H9 (cell line): ENCODE measurements at regions not wholly inside any gene's neighbourhood (a gene's known extent, or its start where the extent isn't known, plus 50 kb on each side); places are given as distances from the start of the nearest gene placed in this dataset.

ENCODE experiments used
- DNase-seq: peaks from one replicate; pipeline ENCODE4 v3.0.0-alpha.2; 2017
- H2AFZ ChIP-seq: one replicate; pipeline ENCODE4 v1.6.1; 2013; ENCODE audit warnings: mild to moderate bottlenecking, low read length, control low read depth, moderate library complexity
- H2AK5ac ChIP-seq: 2 replicates; pipeline ENCODE4 v1.6.1; 2013; ENCODE audit warnings: low read length, control low read depth, mixed read lengths; ENCODE audit not compliant: insufficient read length
- H2BK120ac ChIP-seq: one replicate; pipeline ENCODE4 v1.6.1; 2013; ENCODE audit warnings: low read depth, mild to moderate bottlenecking, low read length, control low read depth, inconsistent platforms; ENCODE audit not compliant: poor library complexity, severe bottlenecking
- H2BK12ac ChIP-seq: 2 replicates; pipeline ENCODE4 v1.6.1; 2013; ENCODE audit warnings: low read length, control low read depth, mixed read lengths, low read depth; ENCODE audit not compliant: insufficient read length
- H2BK15ac ChIP-seq: 2 replicates; pipeline ENCODE4 v1.6.1; 2013; ENCODE audit warnings: low read depth, low read length, control low read depth
- H2BK20ac ChIP-seq: one replicate; pipeline ENCODE4 v1.6.1; 2013; ENCODE audit warnings: low read depth, mild to moderate bottlenecking, low read length, control low read depth, inconsistent platforms; ENCODE audit not compliant: poor library complexity, severe bottlenecking
- H2BK5ac ChIP-seq: 2 replicates; pipeline ENCODE4 v1.6.1; 2013; ENCODE audit warnings: low read length, control low read depth, mixed read lengths; ENCODE audit not compliant: insufficient read length
- H3K14ac ChIP-seq: 2 replicates; pipeline ENCODE4 v1.6.1; 2013; ENCODE audit warnings: low read length, control low read depth; ENCODE audit not compliant: insufficient read depth
- H3K18ac ChIP-seq: 2 replicates; pipeline ENCODE4 v1.6.1; 2013; ENCODE audit warnings: low read depth, mild to moderate bottlenecking, mixed read lengths, low read length, control low read depth; ENCODE audit not compliant: insufficient read length
- H3K23ac ChIP-seq: 2 replicates; pipeline ENCODE4 v1.6.1; 2013; ENCODE audit warnings: low read length, control low read depth, mixed read lengths, low read depth; ENCODE audit not compliant: insufficient read length
- H3K23me2 ChIP-seq: 2 replicates; pipeline ENCODE4 v1.6.1; 2013; ENCODE audit warnings: low read depth, mild to moderate bottlenecking, mixed read lengths, low read length, control low read depth; ENCODE audit not compliant: insufficient read length, poor library complexity, severe bottlenecking
- H3K27ac ChIP-seq: 2 replicates; pipeline ENCODE4 v1.5.1; 2013; ENCODE audit warnings: low read length, control low read depth, mixed read lengths, low read depth; ENCODE audit not compliant: insufficient read length
- H3K27me3 ChIP-seq: 2 replicates; pipeline ENCODE4 v1.6.1; 2013; ENCODE audit warnings: low read length, control low read depth, inconsistent platforms; ENCODE audit not compliant: insufficient read depth
- H3K4ac ChIP-seq: 2 replicates; pipeline ENCODE4 v1.6.1; 2013; ENCODE audit warnings: low read depth, mild to moderate bottlenecking, control low read depth, inconsistent platforms, low read length, moderate library complexity
- H3K4me1 ChIP-seq: 2 replicates; pipeline ENCODE4 v1.6.1; 2013; ENCODE audit warnings: low read length, control low read depth, inconsistent platforms; ENCODE audit not compliant: insufficient read depth
- H3K4me2 ChIP-seq: 2 replicates; pipeline ENCODE4 v1.6.1; 2013; ENCODE audit warnings: low read length, control low read depth, mixed read lengths; ENCODE audit not compliant: insufficient read length, insufficient read depth
- H3K56ac ChIP-seq: 2 replicates; pipeline ENCODE4 v1.6.1; 2013; ENCODE audit warnings: low read depth, mild to moderate bottlenecking, mixed read lengths, low read length, control low read depth; ENCODE audit not compliant: insufficient read length
- H3K79me1 ChIP-seq: 2 replicates; pipeline ENCODE4 v1.6.1; 2013; ENCODE audit warnings: low read depth, mild to moderate bottlenecking, moderate library complexity, low read length, control low read depth, inconsistent platforms; ENCODE audit not compliant: insufficient read depth, poor library complexity, severe bottlenecking
- H3K79me2 ChIP-seq: 2 replicates; pipeline ENCODE4 v1.6.1; 2013; ENCODE audit warnings: low read length, control low read depth, inconsistent platforms; ENCODE audit not compliant: insufficient read depth
- H3K9ac ChIP-seq: 2 replicates; pipeline ENCODE4 v1.6.1; 2013; ENCODE audit warnings: low read length, control low read depth, mixed read lengths; ENCODE audit not compliant: insufficient read length; ENCODE audit errors: extremely low read depth
- H3K9me3 ChIP-seq: one replicate; pipeline ENCODE4 v1.6.1; 2013; ENCODE audit warnings: low read depth, low read length, inconsistent platforms; ENCODE audit not compliant: control insufficient read depth
- H3T11ph ChIP-seq: one replicate; pipeline ENCODE4 v1.6.1; 2013; ENCODE audit warnings: mild to moderate bottlenecking, low read length, control low read depth, inconsistent platforms
- H4K20me1 ChIP-seq: one replicate; pipeline ENCODE4 v1.6.1; 2013; ENCODE audit not compliant: control insufficient read depth, insufficient read length, insufficient read depth
- H4K5ac ChIP-seq: 2 replicates; pipeline ENCODE4 v1.6.1; 2013; ENCODE audit warnings: low read depth, mild to moderate bottlenecking, mixed read lengths, low read length, control low read depth; ENCODE audit not compliant: insufficient read length
- H4K8ac ChIP-seq: replicated peaks from 2 replicates; pipeline ENCODE4 v1.6.1; 2013; ENCODE audit warnings: low read length, control low read depth, mixed read lengths, low read depth; ENCODE audit not compliant: insufficient read length
- H4K91ac ChIP-seq: 2 replicates; pipeline ENCODE4 v1.6.1; 2013; ENCODE audit warnings: low read depth, mild to moderate bottlenecking, moderate library complexity, mixed read lengths, low read length, control low read depth; ENCODE audit not compliant: insufficient read length
- H3K27ac Mint-ChIP-seq, 3 experiments: 2 replicates in 2 of 3; 3 replicates in 1 of 3; pipeline ENCODE4 v1.8.0; 2020 to 2021; ENCODE audit warnings: mixed read lengths in 3 of 3, mild to moderate bottlenecking in 1 of 3, moderate library complexity in 1 of 3
- H3K27me3 Mint-ChIP-seq: 2 replicates; pipeline ENCODE4 v1.8.0; 2021; ENCODE audit warnings: low read depth, mild to moderate bottlenecking, moderate library complexity, mixed read lengths
- H3K36me3 Mint-ChIP-seq, 3 experiments: 2 replicates in 2 of 3; 3 replicates in 1 of 3; pipeline ENCODE4 v1.8.0; 2020 to 2021; ENCODE audit warnings: low read depth in 3 of 3, mixed read lengths in 3 of 3; ENCODE audit not compliant: insufficient read depth in 1 of 3
- H3K4me1 Mint-ChIP-seq, 2 experiments: 2 replicates each; pipeline ENCODE4 v1.8.0; 2020; ENCODE audit warnings: mixed read lengths in 2 of 2
- H3K4me3 Mint-ChIP-seq, 2 experiments: 2 replicates in 1 of 2; 3 replicates in 1 of 2; pipeline ENCODE4 v1.8.0; 2020 to 2021; ENCODE audit warnings: mild to moderate bottlenecking in 2 of 2, mixed read lengths in 2 of 2, moderate library complexity in 1 of 2
- H3K9me3 Mint-ChIP-seq, 2 experiments: 2 replicates in 1 of 2; 3 replicates in 1 of 2; pipeline ENCODE4 v1.8.0; 2020; ENCODE audit warnings: mild to moderate bottlenecking in 2 of 2, mixed read lengths in 2 of 2, moderate library complexity in 1 of 2
- CTCF ChIP-seq: fragments of 200-600 bp; sonication (generic); conservative IDR thresholded peaks from 3 replicates; pipeline ENCODE4 v1.8.0; 2021; ENCODE audit warnings: antibody characterized with exemption, mild to moderate bottlenecking
- WGBS: extraction: QIAGEN DNeasy Blood & Tissue Kit; methylation state at CpG from one replicate; pipeline ENCODE4 v1.1.7; 2013; ENCODE audit warnings: missing lambda C conversion rate, low lambda C conversion rate, mixed read lengths; ENCODE audit not compliant: insufficient read length; ENCODE audit errors: extremely low coverage; 5-methylcytosine and 5-hydroxymethylcytosine counted together

DNA sequence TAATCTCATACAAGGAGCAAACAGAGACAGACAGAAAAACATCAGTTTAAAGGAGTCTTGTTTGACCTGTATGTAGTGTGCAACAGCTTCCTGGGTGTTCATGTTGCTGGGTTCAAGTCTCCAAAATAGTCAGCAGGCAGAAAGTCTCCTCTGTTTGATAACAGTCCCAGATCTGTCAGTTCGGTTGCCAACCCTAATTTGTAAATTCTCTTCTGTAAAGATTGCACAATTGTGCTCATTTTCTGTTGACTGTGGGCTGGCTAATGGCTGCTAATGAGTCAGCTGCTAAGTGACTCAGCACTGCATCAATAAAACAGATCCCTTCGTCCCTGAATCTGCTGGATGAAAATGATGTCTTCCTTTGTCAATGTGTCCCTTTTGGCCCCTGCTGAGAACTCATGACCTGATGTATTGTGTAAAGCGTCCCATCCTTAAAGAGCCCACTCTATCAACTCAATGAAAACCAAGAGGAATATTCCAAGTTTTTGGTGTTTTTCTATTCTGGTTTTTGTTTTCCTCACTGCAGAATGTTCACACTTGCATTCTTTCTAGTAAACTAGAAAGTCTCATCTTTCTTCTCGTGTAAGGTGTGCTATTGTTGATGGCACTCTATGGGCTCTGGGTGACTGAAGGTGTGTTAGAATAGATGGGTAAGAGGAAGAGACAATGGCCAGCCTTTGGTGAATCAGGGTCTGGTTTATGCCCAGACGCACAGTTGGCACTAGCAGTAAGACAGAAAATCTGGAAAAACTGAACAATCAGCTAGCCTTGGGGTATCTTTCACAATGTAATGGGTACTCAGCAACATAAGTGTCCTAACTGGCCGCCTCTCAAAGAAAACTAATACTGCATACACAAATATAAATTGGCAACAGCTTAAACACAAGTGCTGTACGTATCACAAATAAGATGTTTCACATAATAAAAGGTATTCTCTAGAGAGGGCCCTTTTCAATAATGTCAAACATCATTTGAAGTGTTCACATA is 75.1 kb upstream of the SIPA1L2 start:
- no peak overlapping the region for H3K56ac ChIP-seq
- H3K79me1 ChIP-seq, result no peaks in the 10 kb centered on the region
- no peak overlapping the region for H3K9ac ChIP-seq
- H2AFZ ChIP-seq, result no peak overlapping the region
- H3K4me2 ChIP-seq, result no peak overlapping the region
- TF ChIP-seq CTCF, result no peak
- H3K27me3 ChIP-seq, result no peaks in the 10 kb centered on the region
- H3K79me2 ChIP-seq, result no peaks in the 10 kb centered on the region
- Mint-ChIP-seq H3K27me3 (no peaks in the 10 kb centered on the region; the same call in 1 of the 2 replicates), H3K36me3 (no peaks in the 10 kb centered on the region), H3K27ac (no peak overlapping the region; a peak in 1 of 7 replicates), H3K4me1 (no peaks in the 10 kb centered on the region), H3K9me3 (peaks cover 0 to 5% of the 10 kb centered on the region in 2 experiments; a peak in 3 of 5 replicates), H3K4me3 (no peak overlapping the region)
- H2BK5ac ChIP-seq, result no peak overlapping the region
- H3K23me2 ChIP-seq, result no peaks in the 10 kb centered on the region
- H2BK120ac ChIP-seq, result no peak overlapping the region
- H3K14ac ChIP-seq, result no peak overlapping the region
- no peak overlapping the region for H3K4ac ChIP-seq
- no peak overlapping the region for H2BK12ac ChIP-seq
- H4K8ac ChIP-seq, result no peak overlapping the region
- no peaks in the 10 kb centered on the region for H4K20me1 ChIP-seq
- no peak overlapping the region for H3K23ac ChIP-seq
- H2AK5ac ChIP-seq, result no peak overlapping the region
- H4K91ac ChIP-seq, result no peak overlapping the region
- no peak overlapping the region for H3K18ac ChIP-seq
- DNase-seq, result no peak
- H2BK15ac ChIP-seq, result no peak overlapping the region
- WGBS, result no CpG with 5 or more reads among the region's 7 CpGs
- H4K5ac ChIP-seq, result no peak overlapping the region
- no peak overlapping the region for H3K27ac ChIP-seq
- no peaks in the 10 kb centered on the region for H3K4me1 ChIP-seq
- H3K9me3 ChIP-seq, result no peaks in the 10 kb centered on the region
- no peak overlapping the region for H3T11ph ChIP-seq
- no peak overlapping the region for H2BK20ac ChIP-seq
